ENCODE measurements at regions not wholly inside any gene's neighbourhood (a gene's known extent, or its start where the extent isn't known, plus 50 kb on each side); places are given as distances from the start of the nearest gene placed in this dataset.
A peak's percentile ranks its signal among the peaks of the same experiment; 100 is the strongest.

DNA sequence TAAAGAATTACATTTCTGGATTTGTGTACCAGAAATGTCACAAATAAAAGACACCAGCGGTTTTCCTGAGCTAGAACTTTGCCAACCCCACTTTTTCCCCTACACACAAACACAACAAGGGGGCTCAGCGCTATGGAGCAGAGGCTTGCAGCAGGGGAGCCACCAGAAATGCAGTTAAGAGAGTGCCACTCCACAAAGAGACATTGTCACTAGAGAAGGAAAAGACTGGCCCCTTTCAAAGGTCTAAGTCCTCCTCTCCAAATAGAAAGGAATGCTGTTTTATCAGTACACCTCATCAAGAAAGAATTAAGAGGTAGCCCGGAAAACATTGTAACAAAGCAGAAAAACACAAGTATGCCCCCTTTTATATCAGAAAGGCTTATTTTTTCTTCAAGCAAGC is 419.5 kb downstream of the HNRNPD start:
- TF ChIP-seq POLR2A (IDR thresholded peaks at IDR 0.05; ENCODE audit: low read depth, low read length) (no peak), POLR2AphosphoS5 (IDR thresholded peaks at IDR 0.05; ENCODE audit: low read depth, low read length) (no peak), TAF1 (IDR thresholded peaks at IDR 0.05; ENCODE audit: borderline replicate concordance, low read depth, low read length) (no peak)
- no peak for DNase-seq (ENCODE audit: insufficient read length)
- no peak for FAIRE-seq

DNA sequence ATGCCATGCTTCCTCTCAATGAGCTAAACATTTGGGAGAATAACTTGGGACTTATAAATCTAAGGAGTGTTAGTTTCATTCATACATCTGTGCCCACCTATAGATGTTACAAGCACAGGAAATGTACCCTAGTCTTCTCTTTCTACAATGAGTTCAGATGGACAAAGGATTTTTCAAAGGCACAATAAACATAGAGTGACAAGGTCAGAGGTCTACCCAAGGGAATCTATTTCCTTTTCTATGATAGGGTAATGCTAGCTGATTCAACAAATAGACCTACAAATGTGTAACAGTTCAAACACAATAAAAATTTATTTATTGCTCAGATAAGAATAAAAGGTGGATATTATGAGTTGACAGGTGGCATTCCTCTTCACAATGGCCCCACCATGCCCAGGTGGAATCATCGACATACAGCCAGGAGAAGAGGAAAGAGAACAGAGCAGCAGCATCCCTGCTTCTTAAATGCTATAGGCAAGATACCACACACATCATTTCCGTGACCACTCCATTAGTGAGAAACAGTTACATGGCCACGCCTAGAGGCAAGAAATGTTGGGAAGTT is 421.8 kb downstream of the HNRNPD start:
- no peak for DNase-seq (ENCODE audit: insufficient read length)
- TF ChIP-seq POLR2A (IDR thresholded peaks at IDR 0.05; ENCODE audit: low read depth, low read length) (no peak), POLR2AphosphoS5 (IDR thresholded peaks at IDR 0.05; ENCODE audit: low read depth, low read length) (no peak), TAF1 (IDR thresholded peaks at IDR 0.05; ENCODE audit: borderline replicate concordance, low read depth, low read length) (no peak)
- FAIRE-seq = no peak

DNA sequence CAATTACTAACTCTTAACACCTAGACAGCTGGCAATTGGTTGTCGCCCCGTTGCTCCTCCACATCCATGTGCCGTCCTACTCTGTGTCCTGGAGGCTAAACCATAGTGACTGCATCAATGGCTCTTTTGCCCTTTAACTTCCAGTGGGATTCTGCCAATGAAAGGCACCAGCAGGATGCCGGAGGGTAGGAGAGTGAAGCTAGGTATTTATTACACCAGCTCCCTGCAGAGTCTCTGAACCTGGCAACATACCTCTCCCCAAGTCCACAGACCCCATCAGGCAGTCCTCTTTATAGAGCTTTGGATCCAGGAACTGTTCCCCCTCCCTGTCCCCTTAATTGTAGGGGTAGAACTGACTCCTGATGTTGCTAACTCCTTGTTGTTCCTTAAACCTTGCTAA is 426.8 kb downstream of the HNRNPD start:
- no peak for FAIRE-seq
- DNase-seq (ENCODE audit: insufficient read length) = no peak

DNA sequence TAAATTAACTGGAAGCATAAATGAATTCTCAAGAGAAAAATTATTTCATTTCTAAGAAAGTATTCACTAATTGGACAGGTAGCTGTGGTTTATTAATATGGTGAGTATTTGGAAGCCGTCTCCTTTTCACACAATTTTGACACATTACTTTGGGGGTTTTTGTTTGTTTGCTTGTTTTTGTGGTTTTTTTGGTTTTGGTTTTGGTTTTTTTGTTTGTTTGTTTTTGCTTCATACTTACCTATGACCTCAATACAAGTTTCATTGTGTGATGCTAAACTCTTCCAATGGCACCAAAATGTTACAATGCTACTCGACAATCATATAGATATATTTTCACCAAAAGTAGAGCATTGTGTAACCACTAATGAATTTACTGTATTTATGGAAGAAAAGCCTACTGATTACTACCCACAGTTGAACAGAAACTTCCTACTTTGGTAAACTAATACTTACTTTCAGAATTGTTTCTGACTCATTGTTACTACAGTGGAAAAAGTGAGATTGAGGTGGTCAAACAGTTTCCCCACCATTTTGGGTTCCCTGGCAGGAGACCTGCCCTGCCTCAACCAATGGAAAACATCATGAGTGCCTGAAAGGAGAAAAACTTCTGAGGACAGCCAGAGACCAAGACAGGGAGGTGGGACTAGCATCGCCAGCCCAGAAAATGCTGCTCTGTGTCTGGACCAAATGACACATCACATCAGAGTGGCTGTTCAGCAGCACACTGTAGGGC is 443.1 kb downstream of the HNRNPD start:
- FAIRE-seq (no peak), DNase-seq (ENCODE audit: insufficient read length) (no peak)
- TF ChIP-seq TAF1 (IDR thresholded peaks at IDR 0.05; ENCODE audit: borderline replicate concordance, low read depth, low read length) = no peak
- no peak for TF ChIP-seq POLR2A (IDR thresholded peaks at IDR 0.05; ENCODE audit: low read depth, low read length)

More for the DNA sequence above, 426.8 kb downstream of the HNRNPD start:
- TF ChIP-seq POLR2A (IDR thresholded peaks at IDR 0.05; ENCODE audit: low read depth, low read length) = no peak
- TF ChIP-seq POLR2AphosphoS5 (IDR thresholded peaks at IDR 0.05; ENCODE audit: low read depth, low read length) = no peak
- no peak for TF ChIP-seq TAF1 (IDR thresholded peaks at IDR 0.05; ENCODE audit: borderline replicate concordance, low read depth, low read length)

DNA sequence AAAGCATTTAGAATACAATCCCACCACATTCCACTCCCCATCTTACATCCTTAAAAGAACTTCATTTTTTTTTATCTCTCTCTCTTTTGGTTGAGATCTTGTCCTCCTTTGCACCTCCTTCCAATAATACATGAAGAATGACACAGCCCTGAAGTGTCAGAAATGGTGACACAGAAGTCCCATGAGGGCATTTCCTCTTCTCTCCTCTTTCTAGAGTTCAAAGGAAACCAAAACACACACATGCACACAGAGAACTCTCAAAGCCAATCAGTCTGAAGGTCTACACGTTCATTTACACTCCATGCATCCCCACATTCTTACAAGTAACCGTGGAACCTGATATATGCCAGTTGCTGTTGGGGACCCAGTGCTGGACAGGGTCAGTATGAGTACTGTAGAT is 450.7 kb downstream of the HNRNPD start:
- no peak for TF ChIP-seq POLR2A (IDR thresholded peaks at IDR 0.05; ENCODE audit: low read depth, low read length)
- TF ChIP-seq TAF1 (IDR thresholded peaks at IDR 0.05; ENCODE audit: borderline replicate concordance, low read depth, low read length) = no peak
- no peak for TF ChIP-seq POLR2AphosphoS5 (IDR thresholded peaks at IDR 0.05; ENCODE audit: low read depth, low read length)
- FAIRE-seq (no peak), DNase-seq (ENCODE audit: insufficient read length) (no peak)

DNA sequence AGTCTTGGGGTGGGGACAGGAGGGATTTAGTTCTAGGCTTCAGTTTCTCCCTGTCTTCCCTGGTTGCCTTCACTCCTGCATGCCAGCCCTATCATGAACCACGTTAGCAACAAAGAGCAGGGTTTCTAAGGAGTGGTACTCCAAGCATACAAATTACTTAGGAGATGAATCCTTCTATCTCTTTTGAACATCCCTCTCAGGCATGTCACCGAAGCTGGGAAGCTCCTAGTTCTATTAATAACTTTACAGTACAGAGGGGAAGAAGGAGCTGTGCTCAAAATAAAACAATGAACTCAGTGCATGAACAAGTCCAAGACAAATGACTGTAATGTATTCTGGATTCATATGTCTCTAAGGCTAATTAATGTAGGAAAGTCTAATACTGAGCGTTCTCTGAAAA is 450.6 kb upstream of the RASGEF1B start:
- no peak for FAIRE-seq
- TF ChIP-seq POLR2A (IDR thresholded peaks at IDR 0.05; ENCODE audit: low read depth, low read length) = no peak
- no peak for TF ChIP-seq POLR2AphosphoS5 (IDR thresholded peaks at IDR 0.05; ENCODE audit: low read depth, low read length)
- TF ChIP-seq TAF1 (IDR thresholded peaks at IDR 0.05; ENCODE audit: borderline replicate concordance, low read depth, low read length) = no peak
- no peak for DNase-seq (ENCODE audit: insufficient read length)

DNA sequence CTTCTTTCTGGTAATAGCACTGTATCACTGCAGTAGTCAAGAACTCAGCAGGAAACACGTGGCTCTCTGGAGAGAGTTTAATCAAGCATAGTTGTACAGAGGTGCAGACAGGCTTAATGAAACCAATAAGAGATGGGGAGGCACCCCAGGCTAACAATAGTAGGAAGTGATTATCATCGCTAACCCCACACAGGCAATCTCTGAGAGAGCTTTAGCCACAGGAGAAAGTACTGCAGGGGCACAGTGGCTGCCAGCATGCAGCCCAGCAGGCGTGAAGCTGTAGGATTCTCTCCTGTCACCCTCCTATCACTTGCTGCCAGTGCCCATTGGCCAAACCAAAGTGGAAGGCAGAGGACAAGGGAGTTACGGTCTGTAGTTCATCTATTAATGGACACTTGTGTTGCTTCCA is 450.0 kb upstream of the RASGEF1B start:
- DNase-seq (ENCODE audit: insufficient read length) (no peak), FAIRE-seq (no peak)
- TF ChIP-seq POLR2AphosphoS5 (IDR thresholded peaks at IDR 0.05; ENCODE audit: low read depth, low read length) (no peak), POLR2A (IDR thresholded peaks at IDR 0.05; ENCODE audit: low read depth, low read length) (no peak), TAF1 (IDR thresholded peaks at IDR 0.05; ENCODE audit: borderline replicate concordance, low read depth, low read length) (no peak)

DNA sequence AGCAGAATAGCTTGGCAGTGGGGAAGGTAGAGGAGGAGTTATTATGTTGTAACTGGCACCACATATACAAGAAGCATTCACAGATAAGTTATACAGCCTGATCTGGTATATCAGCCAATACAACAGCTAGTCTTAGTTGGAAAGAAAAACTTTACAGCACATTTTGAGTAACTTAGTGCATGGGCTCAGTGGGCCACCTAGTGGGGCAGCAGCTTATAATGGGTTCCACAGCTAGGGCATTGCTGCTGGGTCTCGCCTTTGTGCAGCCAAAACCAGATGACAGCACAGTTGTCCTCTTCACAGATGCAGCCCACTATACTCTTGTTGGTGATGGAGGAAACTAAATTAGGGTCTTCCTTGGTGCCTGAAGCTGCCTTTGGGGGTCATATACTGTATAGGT is 448.1 kb upstream of the RASGEF1B start:
- DNase-seq (ENCODE audit: insufficient read length) = no peak

DNA sequence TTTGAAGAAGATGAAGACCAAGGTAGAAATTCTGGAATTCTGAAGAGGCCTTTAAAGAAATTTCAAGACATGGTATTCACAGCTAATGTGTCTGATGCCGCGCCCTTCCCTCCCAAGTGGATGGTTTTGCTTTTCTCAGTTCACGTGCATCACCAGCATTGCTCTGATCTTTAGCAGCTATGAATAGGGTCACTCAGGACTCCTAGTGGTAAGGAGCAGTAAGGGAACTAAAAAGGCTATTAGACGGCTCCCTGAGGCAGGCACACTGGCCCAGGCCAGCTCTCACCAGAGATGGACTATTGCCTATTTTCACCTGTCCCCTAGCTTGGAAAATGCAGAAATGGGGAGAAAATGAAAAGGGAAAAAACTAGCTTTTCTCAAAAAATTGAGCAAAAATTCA is 447.5 kb upstream of the RASGEF1B start:
- TF ChIP-seq TAF1 (IDR thresholded peaks at IDR 0.05; ENCODE audit: borderline replicate concordance, low read depth, low read length) = no peak
- no peak for TF ChIP-seq POLR2AphosphoS5 (IDR thresholded peaks at IDR 0.05; ENCODE audit: low read depth, low read length)
- TF ChIP-seq POLR2A (IDR thresholded peaks at IDR 0.05; ENCODE audit: low read depth, low read length) = no peak
- FAIRE-seq (no peak), DNase-seq (ENCODE audit: insufficient read length) (no peak)

More for the DNA sequence above, 448.1 kb upstream of the RASGEF1B start:
- TF ChIP-seq POLR2A (IDR thresholded peaks at IDR 0.05; ENCODE audit: low read depth, low read length) = no peak
- no peak for TF ChIP-seq TAF1 (IDR thresholded peaks at IDR 0.05; ENCODE audit: borderline replicate concordance, low read depth, low read length)
- no peak for TF ChIP-seq POLR2AphosphoS5 (IDR thresholded peaks at IDR 0.05; ENCODE audit: low read depth, low read length)
- no peak for FAIRE-seq

DNA sequence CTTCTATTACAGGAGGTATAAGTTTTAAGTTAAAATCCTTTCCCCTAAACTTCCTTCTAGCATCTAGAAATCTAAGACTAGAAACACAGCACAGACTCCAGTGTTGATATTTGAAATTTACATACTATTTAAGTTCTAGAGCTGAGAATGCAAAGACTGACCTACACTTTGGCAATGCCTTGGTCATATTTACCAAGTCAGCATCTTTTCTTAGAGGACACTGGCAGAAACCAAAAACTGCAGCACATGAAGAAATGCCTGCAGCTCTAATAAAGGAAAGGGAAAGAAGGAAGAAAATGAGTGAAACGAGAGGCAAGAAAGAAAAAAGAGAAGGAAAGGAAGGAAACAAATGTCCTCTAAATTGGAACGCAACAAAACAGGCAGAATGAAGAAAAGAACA is 443.7 kb upstream of the RASGEF1B start:
- FAIRE-seq (no peak), DNase-seq (ENCODE audit: insufficient read length) (no peak)
- TF ChIP-seq POLR2AphosphoS5 (IDR thresholded peaks at IDR 0.05; ENCODE audit: low read depth, low read length) (no peak), POLR2A (IDR thresholded peaks at IDR 0.05; ENCODE audit: low read depth, low read length) (no peak), TAF1 (IDR thresholded peaks at IDR 0.05; ENCODE audit: borderline replicate concordance, low read depth, low read length) (no peak)

DNA sequence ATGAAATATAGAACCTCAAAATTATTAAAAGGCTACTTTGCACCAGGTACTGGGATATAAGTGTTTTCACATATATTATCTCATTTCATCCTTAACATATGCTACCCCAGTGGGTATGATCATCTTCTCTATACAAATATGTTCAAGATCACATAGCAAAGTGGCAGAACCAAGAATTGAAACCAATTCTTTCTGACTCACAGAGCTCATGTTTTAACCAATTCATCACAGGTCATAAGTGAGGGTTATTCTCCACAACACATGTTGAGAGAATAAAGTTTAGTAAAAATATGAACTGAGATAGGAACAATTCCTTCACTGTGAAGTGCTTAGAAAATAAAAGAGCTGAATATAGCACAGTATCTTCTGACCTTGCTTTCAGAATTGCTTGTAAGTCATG is 442.9 kb upstream of the RASGEF1B start:
- TF ChIP-seq POLR2A (IDR thresholded peaks at IDR 0.05; ENCODE audit: low read depth, low read length) (no peak), TAF1 (IDR thresholded peaks at IDR 0.05; ENCODE audit: borderline replicate concordance, low read depth, low read length) (no peak), POLR2AphosphoS5 (IDR thresholded peaks at IDR 0.05; ENCODE audit: low read depth, low read length) (no peak)
- DNase-seq (ENCODE audit: insufficient read length) = no peak
- FAIRE-seq = no peak

DNA sequence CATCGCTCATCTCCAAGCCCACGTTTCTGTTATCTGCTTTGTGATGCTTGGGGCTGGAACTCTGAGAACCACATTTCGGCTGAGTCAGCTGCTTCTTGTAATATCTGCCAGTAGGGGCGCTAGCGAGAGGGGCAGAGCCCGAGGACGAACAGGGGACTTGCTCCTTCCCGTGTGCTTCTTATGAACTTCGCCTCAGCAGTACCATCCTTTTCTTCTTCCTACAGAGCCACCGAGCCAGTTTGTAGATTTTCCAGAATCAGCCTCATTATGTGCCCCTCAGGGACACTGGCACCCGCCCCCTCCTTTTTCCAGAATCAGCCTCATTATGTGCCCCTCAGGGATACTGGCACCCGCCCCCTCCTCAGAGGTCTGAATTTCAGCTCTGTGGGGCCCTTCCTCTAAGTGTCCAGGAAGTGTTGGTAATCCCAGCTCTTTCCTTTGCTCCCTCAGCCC is 441.7 kb upstream of the RASGEF1B start:
- FAIRE-seq (no peak), DNase-seq (ENCODE audit: insufficient read length) (peak; percentile 9)
- TF ChIP-seq TAF1 (IDR thresholded peaks at IDR 0.05; ENCODE audit: borderline replicate concordance, low read depth, low read length) (no peak), POLR2AphosphoS5 (IDR thresholded peaks at IDR 0.05; ENCODE audit: low read depth, low read length) (no peak), POLR2A (IDR thresholded peaks at IDR 0.05; ENCODE audit: low read depth, low read length) (no peak)
